K562 (cell line): ENCODE measurements at regions not wholly inside any gene's neighbourhood (a gene's known extent, or its start where the extent isn't known, plus 50 kb on each side); places are given as distances from the start of the nearest gene placed in this dataset.

Experiments
- ATAC-seq: fragments of 200-7000 bp; cut with Tn5 transposase; 3 replicates; pipeline ENCODE4 v1.9.1; 2020; ENCODE audit warnings: moderate library complexity
- BruUV-seq: library from RNA; stranded (reverse); fragments of 400-500 nt; replicated peaks from 2 replicates; lab custom pipeline; 2021; lab: Mats Ljungman, UMichigan
- CTCF ChIA-PET: fragments of 300-600 bp; formaldehyde crosslinking; extraction: SDS; loops from one replicate; lab custom pipeline; 2021; ENCODE audit warnings: low intra/inter-chr PET ratio; lab: Yijun Ruan, JAX
- POLR2A ChIA-PET: fragments of 300-600, 350-650 bp; sonication (Branson Sonifier 250); formaldehyde crosslinking; extraction: SDS; loops from one replicate; lab custom pipeline; 2021; ENCODE audit warnings: antibody characterized with exemption, inconsistent platforms; lab: Yijun Ruan, JAX
- DNase-seq, 4 experiments: peaks; one replicate each; pipeline versions ENCODE4 v3.0.0 to v3.0.0-alpha.2; 2011 to 2018; ENCODE audit warnings: low spot score in 3 of 4, mixed read lengths in 3 of 4; ENCODE audit errors: extremely low read depth in 1 of 4
- FAIRE-seq: peaks from 2 replicates; lab custom pipeline; 2011; peaks lifted over from hg19 to GRCh38; lab: Jason Lieb, UNC
- H2AFZ ChIP-seq: 2 replicates; pipeline ENCODE4 v1.6.0; 2011; ENCODE audit warnings: low read depth, low read length, control low read depth, inconsistent platforms
- H3K27ac ChIP-seq: fragments of 200-600 bp; 3 replicates; pipeline ENCODE4 v1.8.0; 2011; ENCODE audit warnings: low read depth, mild to moderate bottlenecking, control low read depth, inconsistent platforms, low read length, moderate library complexity, mixed read lengths; ENCODE audit errors: extremely low read depth
- H3K27me3 ChIP-seq, 2 experiments: fragments of 300-600 bp in 1 of 2; 2 replicates in 1 of 2; 3 replicates in 1 of 2; pipeline versions ENCODE4 v1.6.0 to v1.8.0; 2011; ENCODE audit warnings: inconsistent platforms in 2 of 2, low read length in 2 of 2, mild to moderate bottlenecking in 1 of 2, mixed read lengths in 1 of 2, moderate library complexity in 1 of 2; ENCODE audit not compliant: control insufficient read depth in 2 of 2, insufficient read depth in 2 of 2
- H3K36me3 ChIP-seq: fragments of 300-600 bp; 3 replicates; pipeline ENCODE4 v1.8.0; 2011; ENCODE audit warnings: mild to moderate bottlenecking, low read length, inconsistent platforms; ENCODE audit not compliant: control insufficient read depth, insufficient read depth
- H3K4me1 ChIP-seq, 2 experiments: fragments of 200-600 bp in 1 of 2; replicated peaks in 1 of 2; 2 replicates in 1 of 2; 3 replicates in 1 of 2; pipeline versions ENCODE4 v1.5.1 to v1.8.0; 2011; ENCODE audit warnings: inconsistent platforms in 2 of 2, low read length in 2 of 2, mild to moderate bottlenecking in 1 of 2, mixed read lengths in 1 of 2, moderate library complexity in 1 of 2; ENCODE audit not compliant: control insufficient read depth in 2 of 2, insufficient read depth in 2 of 2
- H3K4me2 ChIP-seq: 2 replicates; pipeline ENCODE4 v1.6.1; 2011; ENCODE audit warnings: low read length, control low read depth, inconsistent platforms, mixed read lengths; ENCODE audit not compliant: insufficient read depth
- H3K4me3 ChIP-seq: fragments of 200-600 bp; sonication (generic), shearing (Covaris generic); 2 replicates; pipeline ENCODE4 v1.5.1; 2016; ENCODE audit warnings: control low read depth, inconsistent platforms
- H3K79me2 ChIP-seq: fragments of 200-600 bp; 3 replicates; pipeline ENCODE4 v1.8.0; 2011; ENCODE audit warnings: low read length, inconsistent platforms; ENCODE audit not compliant: control insufficient read depth, insufficient read depth
- H3K9ac ChIP-seq, 2 experiments: 2 replicates each; pipeline versions ENCODE4 v1.6.0 to v1.6.1; 2011; ENCODE audit warnings: low read depth in 2 of 2, low read length in 2 of 2, control low read depth in 1 of 2, inconsistent platforms in 1 of 2, mild to moderate bottlenecking in 1 of 2, mixed read lengths in 1 of 2; ENCODE audit not compliant: insufficient read depth in 1 of 2
- H3K9me1 ChIP-seq: one replicate; pipeline ENCODE4 v1.6.0; 2011; ENCODE audit warnings: inconsistent platforms, mild to moderate bottlenecking, low read length, moderate library complexity; ENCODE audit not compliant: control insufficient read depth, insufficient read depth
- H3K9me3 ChIP-seq: replicated peaks from 2 replicates; pipeline ENCODE4 v1.5.1; 2011; ENCODE audit warnings: low read depth, low read length, inconsistent platforms; ENCODE audit not compliant: control insufficient read depth, insufficient read depth
- H4K20me1 ChIP-seq: replicated peaks from 2 replicates; pipeline ENCODE4 v1.6.1; 2011; ENCODE audit warnings: low read length, inconsistent platforms, mixed read lengths; ENCODE audit not compliant: control insufficient read depth, insufficient read depth
- ELF1 ChIP-seq: fragments of 200-800 bp; sonication (Bioruptor generic); IDR thresholded peaks from 2 replicates; pipeline ENCODE4 v1.6.1; 2016; ENCODE audit warnings: missing genetic modification characterization, missing compliant biosample characterization
- FOXJ2 ChIP-seq: fragments of 200-800 bp; sonication (Bioruptor generic); IDR thresholded peaks from 2 replicates; pipeline ENCODE4 v1.6.1; 2016; ENCODE audit warnings: missing genetic modification characterization, missing compliant biosample characterization
- FOXK1 ChIP-seq: sonication (generic); formaldehyde crosslinking; IDR thresholded peaks from 2 replicates; pipeline ENCODE4 v1.8.0; 2022; ENCODE audit warnings: missing genetic modification reagents, mild to moderate bottlenecking, borderline replicate concordance
- KLF6 ChIP-seq: fragments of 250-450 bp; sonication (Bioruptor Pico); IDR thresholded peaks from 2 replicates; pipeline ENCODE4 v1.4.0; 2020; ENCODE audit warnings: mild to moderate bottlenecking, moderate library complexity, borderline replicate concordance
- MEF2D ChIP-seq: conservative IDR thresholded peaks from 2 replicates; pipeline ENCODE4 v1.6.1; 2016; ENCODE audit warnings: low read depth, missing genetic modification characterization, missing compliant biosample characterization
- PCBP2 ChIP-seq: fragments of 200-400 bp; formaldehyde crosslinking; IDR thresholded peaks from 2 replicates; pipeline ENCODE4 v1.6.1; 2018; ENCODE audit warnings: low read length, low read depth, mild to moderate bottlenecking, moderate library complexity; ENCODE audit not compliant: poor library complexity, severe bottlenecking
- RBM22 ChIP-seq: fragments of 200-400 bp; formaldehyde crosslinking; IDR thresholded peaks from 2 replicates; pipeline ENCODE4 v1.6.1; 2018; ENCODE audit warnings: low read length, low read depth; ENCODE audit not compliant: poor library complexity, severe bottlenecking
- RBM25 ChIP-seq: fragments of 200-400 bp; formaldehyde crosslinking; IDR thresholded peaks from 2 replicates; pipeline ENCODE4 v1.6.1; 2018; ENCODE audit warnings: low read length, low read depth, moderate library complexity; ENCODE audit not compliant: severe bottlenecking
- RBM34 ChIP-seq: fragments of 200-400 bp; formaldehyde crosslinking; IDR thresholded peaks from 2 replicates; pipeline ENCODE4 v1.6.1; 2018; ENCODE audit warnings: low read length, borderline replicate concordance; ENCODE audit not compliant: insufficient read depth
- RCOR1 ChIP-seq, 2 experiments: IDR thresholded peaks; 2 replicates each; pipeline ENCODE4 v1.6.1; 2012; ENCODE audit warnings: low read depth in 2 of 2, low read length in 2 of 2, borderline replicate concordance in 1 of 2, improper control_type of control experiment in 1 of 2
- YY1 ChIP-seq, 3 experiments: IDR thresholded peaks; 2 replicates each; pipeline ENCODE4 v1.6.1; 2011; ENCODE audit warnings: low read length in 2 of 3, mild to moderate bottlenecking in 2 of 3, moderate library complexity in 2 of 3, borderline replicate concordance in 1 of 3, control low read depth in 1 of 3, low read depth in 1 of 3; ENCODE audit not compliant: insufficient read depth in 3 of 3, insufficient replicate concordance in 2 of 3, control insufficient read depth in 1 of 3, insufficient read length in 1 of 3; ENCODE audit errors: extremely low read depth in 1 of 3
- ZFP36 ChIP-seq: fragments of 150-350 bp; IDR thresholded peaks from 2 replicates; pipeline ENCODE4 v1.6.1; 2018; ENCODE audit warnings: low read length, low read depth; ENCODE audit not compliant: partially characterized antibody
- ZFPM2 ChIP-seq: fragments of 250-450 bp; sonication (Bioruptor Pico); IDR thresholded peaks from 2 replicates; pipeline ENCODE4 v1.5.1; 2022; ENCODE audit warnings: mild to moderate bottlenecking
- ZNF217 ChIP-seq: sonication (generic); formaldehyde crosslinking; IDR thresholded peaks from 2 replicates; pipeline ENCODE4 v1.8.0; 2022; ENCODE audit warnings: mild to moderate bottlenecking, missing genetic modification reagents
- ZNF24 ChIP-seq: fragments of 450-650 bp; IDR thresholded peaks from 2 replicates; pipeline ENCODE4 v1.6.1; 2016
- ZNF507 ChIP-seq: conservative IDR thresholded peaks from 2 replicates; pipeline ENCODE4 v1.6.1; 2017; ENCODE audit warnings: missing genetic modification characterization, missing compliant biosample characterization
- WGBS: fragments of 100-300 bp; shearing (Covaris generic); methylation state at CpG from one replicate; pipeline ENCODE4 v1.1.6; 2016; ENCODE audit warnings: low coverage, mixed read lengths; ENCODE audit not compliant: insufficient coverage; ENCODE audit errors: missing lambda C conversion rate; 5-methylcytosine and 5-hydroxymethylcytosine counted together
- in situ Hi-C: fragments of 300-500 bp; cut with MboI; formaldehyde crosslinking; loops from 4 replicates; pipeline ENCODE4 v1.15.0; 2018; ENCODE audit warnings: inconsistent platforms, mixed read lengths
- intact Hi-C: fragments of 100-400 bp; cut with micrococcal nuclease; formaldehyde crosslinking; loops from 2 replicates; pipeline ENCODE4 v1.14.2; 2022
- TF ChIP-seq, protein P1 (sequence below): fragments of 250-450 bp; sonication (Bioruptor Pico); IDR thresholded peaks from 2 replicates; pipeline ENCODE4 v1.5.0; 2022; ENCODE audit warnings: mild to moderate bottlenecking
- TF ChIP-seq, protein P2 (sequence below): IDR thresholded peaks from 2 replicates; pipeline ENCODE4 v1.6.1; 2011; ENCODE audit not compliant: insufficient read length; ENCODE audit errors: extremely low read depth
- TF ChIP-seq, protein P3 (sequence below): fragments of 250-450 bp; sonication (Bioruptor Pico); IDR thresholded peaks from 2 replicates; pipeline ENCODE4 v1.6.1; 2021; ENCODE audit warnings: mild to moderate bottlenecking

DNA sequence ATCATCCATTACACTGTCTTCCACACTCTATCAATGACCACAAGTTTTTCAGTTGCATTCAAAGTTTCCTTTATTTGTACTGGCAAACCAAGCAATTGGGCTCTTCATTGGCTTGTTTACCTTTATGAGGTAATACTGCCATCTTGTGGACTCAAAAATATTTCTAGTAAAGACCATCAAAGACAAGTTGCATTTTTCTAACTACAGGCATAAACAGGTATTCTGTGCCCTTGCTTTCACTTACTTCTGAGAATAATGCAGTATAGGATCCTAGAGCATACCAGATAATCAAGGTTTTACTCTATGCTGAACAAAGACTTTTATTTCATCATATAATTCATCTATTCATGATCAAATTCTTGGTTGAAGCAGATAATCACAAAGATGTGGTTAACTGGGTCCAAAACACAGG, 173.7 kb upstream of the POU5F2 start (continued):
- TF ChIP-seq YY1 (IDR thresholded peaks at IDR 0.05; ENCODE audit: borderline replicate concordance in 1 of 3, control insufficient read depth in 1 of 3, extremely low read depth in 1 of 3, insufficient read depth in 3 of 3, insufficient read length in 1 of 3, insufficient replicate concordance in 2 of 3, low read depth in 1 of 3, low read length in 2 of 3): no peak

DNA sequence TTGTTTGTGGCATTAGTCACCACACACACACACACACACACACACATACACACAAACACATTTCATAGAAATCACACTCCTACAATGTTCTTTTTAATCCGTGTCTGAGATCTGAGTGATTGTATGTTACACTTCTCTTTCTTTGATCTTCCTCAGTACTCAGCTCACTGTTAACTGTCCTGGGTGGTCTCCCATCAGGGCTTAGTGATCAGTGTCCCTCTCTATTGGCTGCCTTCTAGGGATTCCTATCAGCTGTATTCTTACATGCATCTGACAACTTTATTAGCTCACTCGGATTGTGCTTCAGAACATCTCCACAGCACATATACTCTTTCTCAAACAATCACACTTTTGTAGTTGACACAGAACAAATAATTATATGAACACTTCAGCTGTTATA, 170.2 kb upstream of the POU5F2 start:
- H3K27ac ChIP-seq: no peak overlapping the region
- DNase-seq (no peak), FAIRE-seq (no peak)
- WGBS: 4% methylated on average over 2 of the region's 2 CpGs
- no peaks in the 10 kb centered on the region for H3K4me1 ChIP-seq
- ChIA-PET POLR2A (interaction anchor here (0.6 kb wide), 1 partner anchor 23 kb away, joined by 3 read pairs; no protein-coding TSS in a partner anchor), CTCF (no interaction called here)
- H3K4me2 ChIP-seq: no peak overlapping the region
- H3K9ac ChIP-seq: no peak overlapping the region
- H3K9me1 ChIP-seq: no peaks in the 10 kb centered on the region
- in situ Hi-C loops: no loop called here
- no TSS peak for BruUV-seq
- no peaks in the 10 kb centered on the region for H3K9me3 ChIP-seq
- H2AFZ ChIP-seq: no peak overlapping the region
- TF ChIP-seq ELF1 (tag) (no peak), PCBP2 (no peak), KLF6 (CRISPR knock-in tag) (no peak), RBM34 (no peak), ZNF24 (no peak), ZFP36 (no peak), FOXK1 (CRISPR knock-in tag) (no peak), FOXJ2 (tag) (no peak), ZFPM2 (CRISPR knock-in tag) (no peak), RBM25 (no peak), ZNF217 (CRISPR knock-in tag) (no peak), ZNF507 (no peak), RCOR1 (IDR thresholded peaks at IDR 0.05; ENCODE audit: borderline replicate concordance in 1 of 2, low read depth in 2 of 2, low read length in 2 of 2) (no peak), RBM22 (no peak), MEF2D (tag) (no peak)
- TF ChIP-seq, protein P1, sequence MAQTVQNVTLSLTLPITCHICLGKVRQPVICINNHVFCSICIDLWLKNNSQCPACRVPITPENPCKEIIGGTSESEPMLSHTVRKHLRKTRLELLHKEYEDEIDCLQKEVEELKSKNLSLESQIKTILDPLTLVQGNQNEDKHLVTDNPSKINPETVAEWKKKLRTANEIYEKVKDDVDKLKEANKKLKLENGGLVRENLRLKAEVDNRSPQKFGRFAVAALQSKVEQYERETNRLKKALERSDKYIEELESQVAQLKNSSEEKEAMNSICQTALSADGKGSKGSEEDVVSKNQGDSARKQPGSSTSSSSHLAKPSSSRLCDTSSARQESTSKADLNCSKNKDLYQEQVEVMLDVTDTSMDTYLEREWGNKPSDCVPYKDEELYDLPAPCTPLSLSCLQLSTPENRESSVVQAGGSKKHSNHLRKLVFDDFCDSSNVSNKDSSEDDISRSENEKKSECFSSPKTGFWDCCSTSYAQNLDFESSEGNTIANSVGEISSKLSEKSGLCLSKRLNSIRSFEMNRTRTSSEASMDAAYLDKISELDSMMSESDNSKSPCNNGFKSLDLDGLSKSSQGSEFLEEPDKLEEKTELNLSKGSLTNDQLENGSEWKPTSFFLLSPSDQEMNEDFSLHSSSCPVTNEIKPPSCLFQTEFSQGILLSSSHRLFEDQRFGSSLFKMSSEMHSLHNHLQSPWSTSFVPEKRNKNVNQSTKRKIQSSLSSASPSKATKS (CRISPR knock-in tag): no peak
- TF ChIP-seq, protein P2, sequence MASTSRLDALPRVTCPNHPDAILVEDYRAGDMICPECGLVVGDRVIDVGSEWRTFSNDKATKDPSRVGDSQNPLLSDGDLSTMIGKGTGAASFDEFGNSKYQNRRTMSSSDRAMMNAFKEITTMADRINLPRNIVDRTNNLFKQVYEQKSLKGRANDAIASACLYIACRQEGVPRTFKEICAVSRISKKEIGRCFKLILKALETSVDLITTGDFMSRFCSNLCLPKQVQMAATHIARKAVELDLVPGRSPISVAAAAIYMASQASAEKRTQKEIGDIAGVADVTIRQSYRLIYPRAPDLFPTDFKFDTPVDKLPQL: no peak
- TF ChIP-seq, protein P3, sequence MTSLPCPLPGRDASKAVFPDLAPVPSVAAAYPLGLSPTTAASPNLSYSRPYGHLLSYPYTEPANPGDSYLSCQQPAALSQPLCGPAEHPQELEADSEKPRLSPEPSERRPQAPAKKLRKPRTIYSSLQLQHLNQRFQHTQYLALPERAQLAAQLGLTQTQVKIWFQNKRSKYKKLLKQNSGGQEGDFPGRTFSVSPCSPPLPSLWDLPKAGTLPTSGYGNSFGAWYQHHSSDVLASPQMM (CRISPR knock-in tag): no peak
- TF ChIP-seq, all 486 proteins: peak for 0
- Histone ChIP-seq H3K27me3 (no peaks in the 10 kb centered on the region), H4K20me1 (no peaks in the 10 kb centered on the region), H3K4me3 (no peak overlapping the region), H3K79me2 (no peaks in the 10 kb centered on the region), H3K36me3 (no peaks in the 10 kb centered on the region)
- intact Hi-C loops: loop anchor here (10.0 kb wide), 2 partner anchors 173 to 297 kb away; no protein-coding TSS in a partner anchor
- no peak for ATAC-seq
